ENCODE measurements at regions not wholly inside any gene's neighbourhood (a gene's known extent, or its start where the extent isn't known, plus 50 kb on each side); places are given as distances from the start of the nearest gene placed in this dataset.

- Histone ChIP-seq H3K4me3 (no peak overlapping the region), H3K27ac (no peak overlapping the region)
- DNase-seq (ENCODE audit: low spot score), result no peak
- TF ChIP-seq CTCF (IDR thresholded peaks at IDR 0.05), result no peak
Observed at GRCh38 chr6:965343-965742, 272.4 kb upstream of the EXOC2 start.

DNA sequence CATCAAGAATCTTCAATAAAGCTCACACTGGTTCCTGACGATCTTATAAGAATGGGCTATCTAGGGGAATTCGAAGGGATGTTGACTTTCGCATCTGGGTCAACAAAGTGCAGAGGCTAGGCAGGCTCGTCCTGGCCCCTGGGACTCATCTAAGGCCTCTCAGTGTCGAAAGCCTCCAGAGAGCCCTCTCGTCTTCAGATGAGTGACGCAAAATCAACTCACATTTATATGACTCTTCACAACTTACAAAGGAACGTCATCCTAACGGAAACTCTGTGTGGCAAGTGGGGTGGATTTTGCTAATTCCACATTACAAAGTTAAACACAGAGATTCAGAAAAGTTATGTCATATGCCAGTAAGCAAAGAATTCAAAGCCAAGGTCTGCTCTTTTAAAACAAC, 270.5 kb upstream of the EXOC2 start:
- DNase-seq (ENCODE audit: low spot score), result no peak
- no peak for TF ChIP-seq CTCF (IDR thresholded peaks at IDR 0.05)
- H3K27ac ChIP-seq, result no peak overlapping the region
- no peak overlapping the region for H3K4me3 ChIP-seq

DNA sequence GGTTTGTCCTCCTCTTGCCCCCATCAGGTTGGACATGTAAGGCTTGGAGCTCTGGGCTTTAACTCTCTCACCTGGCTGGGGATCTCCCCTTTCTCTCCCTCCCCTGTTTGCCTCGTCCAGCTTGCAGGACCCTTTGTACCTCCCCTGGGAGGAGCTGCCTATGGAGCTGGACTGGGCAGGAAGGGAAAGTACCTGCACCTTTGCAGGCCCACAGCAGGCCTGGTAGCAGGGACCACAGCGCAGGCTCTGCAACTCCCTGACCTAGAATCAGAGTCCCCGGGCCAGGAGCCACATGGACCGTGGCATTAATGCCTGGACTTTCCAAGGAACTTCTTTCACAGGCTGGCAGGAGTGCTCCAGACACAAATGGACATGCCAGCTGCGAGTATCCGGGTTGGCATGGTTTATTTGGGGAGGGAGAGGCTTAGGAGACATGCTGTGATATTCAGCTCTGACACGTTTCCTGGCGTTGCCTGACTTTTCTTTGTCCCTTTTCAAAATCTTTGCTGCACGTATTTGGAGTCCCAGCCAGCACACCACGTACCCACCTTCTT, 268.5 kb upstream of the EXOC2 start:
- H3K4me3 ChIP-seq, result no peak overlapping the region
- no peak for TF ChIP-seq CTCF (IDR thresholded peaks at IDR 0.05)
- no peak overlapping the region for H3K27ac ChIP-seq
- DNase-seq (ENCODE audit: low spot score), result no peak

DNA sequence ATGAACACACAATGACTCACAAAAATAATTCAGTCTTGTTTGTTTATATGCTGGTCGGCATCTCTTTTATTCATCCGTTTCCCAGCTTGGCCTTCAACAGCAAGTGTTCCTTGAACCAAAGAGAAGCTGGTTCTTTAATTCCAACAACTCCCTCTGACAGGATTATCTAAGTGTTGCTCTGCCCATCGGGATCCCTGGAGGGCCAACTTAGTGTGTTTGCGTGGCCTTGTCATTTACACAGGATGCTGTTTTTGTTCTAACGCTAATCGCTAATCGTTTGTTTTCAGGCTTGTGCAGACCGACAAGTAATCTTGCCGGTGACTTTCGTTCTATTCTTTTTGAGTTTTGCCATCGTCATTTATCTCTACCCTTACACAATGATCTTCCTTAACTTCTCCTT, 267.4 kb upstream of the EXOC2 start:
- TF ChIP-seq CTCF (IDR thresholded peaks at IDR 0.05), result no peak
- DNase-seq (ENCODE audit: low spot score), result no peak
- Histone ChIP-seq H3K27ac (no peak overlapping the region), H3K4me3 (no peak overlapping the region)

DNA sequence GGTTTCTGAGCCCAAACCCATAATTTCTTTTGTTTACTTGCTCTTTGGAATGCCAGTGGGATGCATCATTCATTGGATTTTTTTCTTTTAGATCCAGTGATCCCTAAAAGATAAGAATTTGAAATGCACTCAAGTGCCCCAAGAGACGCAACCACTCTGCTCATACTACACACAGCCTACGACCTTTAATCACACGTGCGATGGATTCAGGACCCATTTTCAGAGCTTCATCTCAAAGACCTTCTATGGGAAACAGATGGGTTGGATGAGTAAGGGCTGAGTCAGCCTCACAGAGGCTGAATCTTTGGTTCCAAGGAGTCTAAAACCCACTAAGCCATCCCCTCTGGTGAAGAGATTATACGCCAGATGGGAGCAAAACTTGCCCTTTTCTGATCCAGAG, 265.5 kb upstream of the EXOC2 start:
- no peak for DNase-seq (ENCODE audit: low spot score)
- Histone ChIP-seq H3K4me3 (no peak overlapping the region), H3K27ac (no peak overlapping the region)
- no peak for TF ChIP-seq CTCF (IDR thresholded peaks at IDR 0.05)

DNA sequence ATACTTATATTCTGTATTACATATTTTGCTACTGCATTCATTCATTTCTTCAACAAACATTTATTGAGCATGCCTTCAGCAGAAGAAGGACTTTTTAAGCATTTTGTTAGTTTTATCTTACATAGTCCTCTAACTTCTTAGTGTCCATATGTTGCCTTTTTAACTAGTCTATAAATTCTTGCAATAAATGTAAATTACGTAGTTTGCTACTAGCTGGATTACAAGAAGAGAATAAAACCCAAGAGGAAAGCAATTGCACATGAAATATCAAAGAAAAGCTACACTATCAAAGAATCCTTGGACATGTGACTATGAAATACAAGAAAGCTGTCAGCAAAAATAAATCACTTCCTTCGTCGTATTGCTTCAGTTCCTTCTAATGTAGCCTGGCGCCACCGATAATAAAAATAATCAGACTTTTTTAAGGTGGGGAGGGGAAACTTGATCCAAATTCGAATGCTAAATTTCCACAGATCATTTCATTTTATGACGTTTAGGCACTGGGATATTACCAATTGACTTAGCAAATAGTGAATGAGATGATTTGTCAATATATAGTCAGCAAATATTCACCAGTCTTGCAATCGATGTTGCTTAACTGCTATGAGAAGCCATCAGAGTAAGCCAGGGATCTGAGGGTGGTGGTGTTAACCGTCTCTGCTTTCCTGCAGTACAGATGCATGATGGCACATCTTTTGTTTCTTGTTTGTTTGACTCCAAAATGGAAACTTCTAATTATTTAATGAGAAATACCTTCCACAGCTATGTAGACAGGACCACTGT, 258.7 kb upstream of the EXOC2 start:
- no peak for TF ChIP-seq CTCF (IDR thresholded peaks at IDR 0.05)
- no peak overlapping the region for H3K4me3 ChIP-seq
- no peak for DNase-seq (ENCODE audit: low spot score)
- no peak overlapping the region for H3K27ac ChIP-seq
